Adrenal gland (tissue), 9 donors: ENCODE measurements at regions not wholly inside any gene's neighbourhood (a gene's known extent, or its start where the extent isn't known, plus 50 kb on each side); places are given as distances from the start of the nearest gene placed in this dataset.

Experiments
- DNase-seq, 7 donors: peaks; one replicate each; pipeline ENCODE4 v3.0.0-alpha.2; 2019 to 2020
- H3K27ac ChIP-seq, 5 donors: fragments of 200-600 bp; sonication (generic) in 4 of 5; 1 replicate in 3 of 5; 2 replicates in 2 of 5; pipeline versions ENCODE4 v1.5.1 to v1.8.0; 2016 to 2020; ENCODE audit warnings: mild to moderate bottlenecking in 1 of 5
- H3K27me3 ChIP-seq: fragments of 200-600 bp; 2 replicates; pipeline ENCODE4 v1.8.0; 2021
- H3K36me3 ChIP-seq, 2 donors: fragments of 200-600 bp; replicated peaks in 1 of 2; 1 replicate in 1 of 2; 2 replicates in 1 of 2; pipeline versions ENCODE4 v1.5.1 to v1.8.0; 2018 to 2022
- H3K4me1 ChIP-seq, 2 donors: fragments of 200-600 bp; replicated peaks in 1 of 2; 1 replicate in 1 of 2; 2 replicates in 1 of 2; pipeline versions ENCODE4 v1.5.1 to v1.8.0; 2018 to 2021
- H3K4me3 ChIP-seq, 4 donors: fragments of 200-600 bp; sonication (generic) in 3 of 4; one replicate each; pipeline ENCODE4 v1.5.1; 2016 to 2018
- H3K9me3 ChIP-seq, 3 donors: fragments of 200-600 bp; sonication (generic) in 1 of 3; replicated peaks in 1 of 3; 1 replicate in 2 of 3; 2 replicates in 1 of 3; pipeline versions ENCODE4 v1.5.1 to v1.8.0; 2016 to 2021
- POLR2A ChIP-seq, 2 donors: fragments of 450-650 bp; IDR thresholded peaks; one replicate each; pipeline ENCODE4 v1.6.1; 2017; ENCODE audit warnings: antibody characterized with exemption in 2 of 2, mild to moderate bottlenecking in 2 of 2, moderate library complexity in 1 of 2
- WGBS, 4 donors: extraction: QIAGEN DNeasy Blood & Tissue Kit in 2 of 4; methylation state at CpG; one replicate each; pipeline versions ENCODE4 v1.1.5 to v1.1.7; 2013 to 2017; 5-methylcytosine and 5-hydroxymethylcytosine counted together
- intact Hi-C, 2 donors: fragments of 100-400 bp; cut with DNase I; formaldehyde crosslinking; loops; one replicate each; pipeline versions ENCODE4 v1.14.1 to v1.15.0; 2022 to 2023
- TF ChIP-seq, protein P1 (sequence below), 6 experiments: fragments of 450-650 bp in 4 of 6; fragments of 200-600 bp in 2 of 6; sonication (generic) in 1 of 6; IDR thresholded peaks; 1 replicate in 5 of 6; 2 replicates in 1 of 6; pipeline versions ENCODE4 v1.5.1 to v1.8.0; 2016 to 2021; ENCODE audit warnings: antibody characterized with exemption in 6 of 6, mild to moderate bottlenecking in 2 of 6, moderate library complexity in 1 of 6
- donor health status: healthy with polysubstance abuse.
- donor health status: Bipolar disorder and iron deficiency.
- donor health status: DM: yes; HTN: yes; CAD: no.
- donor health status: DM: no; HTN: no; CAD: no.
- donor health status: DM: no; HTN: no; CAD: no.

DNA sequence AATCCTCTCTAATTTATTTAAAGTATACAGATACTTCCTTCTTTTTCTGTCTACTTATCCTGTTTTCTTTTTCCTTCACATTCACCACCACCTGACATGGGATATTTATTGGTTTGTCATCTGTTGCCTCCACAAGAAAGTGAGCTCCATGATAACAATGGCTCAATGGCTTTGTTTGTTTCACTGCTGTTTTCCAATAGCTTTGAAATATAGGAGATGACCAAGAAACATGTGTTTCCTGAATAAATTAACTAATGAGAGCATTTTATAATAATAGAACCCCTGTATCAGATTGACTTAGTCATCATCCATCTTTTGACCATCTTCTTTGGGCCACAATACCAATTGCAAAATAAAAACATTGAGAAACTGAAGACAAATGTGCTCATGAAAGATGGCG is 180.2 kb upstream of the GAS1 start:
- Histone ChIP-seq H3K27ac (no peak overlapping the region), H3K4me3 (no peak overlapping the region), H3K36me3 (no peaks in the 10 kb centered on the region), H3K27me3 (no peaks in the 10 kb centered on the region), H3K9me3 (no peaks in the 10 kb centered on the region), H3K4me1 (peaks cover 8 to 13% of the 10 kb centered on the region in 2 donors)
- intact Hi-C loops: no loop called here
- DNase-seq: no peak
- TF ChIP-seq, protein P1, sequence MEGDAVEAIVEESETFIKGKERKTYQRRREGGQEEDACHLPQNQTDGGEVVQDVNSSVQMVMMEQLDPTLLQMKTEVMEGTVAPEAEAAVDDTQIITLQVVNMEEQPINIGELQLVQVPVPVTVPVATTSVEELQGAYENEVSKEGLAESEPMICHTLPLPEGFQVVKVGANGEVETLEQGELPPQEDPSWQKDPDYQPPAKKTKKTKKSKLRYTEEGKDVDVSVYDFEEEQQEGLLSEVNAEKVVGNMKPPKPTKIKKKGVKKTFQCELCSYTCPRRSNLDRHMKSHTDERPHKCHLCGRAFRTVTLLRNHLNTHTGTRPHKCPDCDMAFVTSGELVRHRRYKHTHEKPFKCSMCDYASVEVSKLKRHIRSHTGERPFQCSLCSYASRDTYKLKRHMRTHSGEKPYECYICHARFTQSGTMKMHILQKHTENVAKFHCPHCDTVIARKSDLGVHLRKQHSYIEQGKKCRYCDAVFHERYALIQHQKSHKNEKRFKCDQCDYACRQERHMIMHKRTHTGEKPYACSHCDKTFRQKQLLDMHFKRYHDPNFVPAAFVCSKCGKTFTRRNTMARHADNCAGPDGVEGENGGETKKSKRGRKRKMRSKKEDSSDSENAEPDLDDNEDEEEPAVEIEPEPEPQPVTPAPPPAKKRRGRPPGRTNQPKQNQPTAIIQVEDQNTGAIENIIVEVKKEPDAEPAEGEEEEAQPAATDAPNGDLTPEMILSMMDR (IDR thresholded peaks at IDR 0.05): no peak
- no peak for TF ChIP-seq POLR2A (IDR thresholded peaks at IDR 0.05)
- WGBS, 4 donors: 81 to 96% (median 85%) methylated on average over 1 of the region's 1 CpG

DNA sequence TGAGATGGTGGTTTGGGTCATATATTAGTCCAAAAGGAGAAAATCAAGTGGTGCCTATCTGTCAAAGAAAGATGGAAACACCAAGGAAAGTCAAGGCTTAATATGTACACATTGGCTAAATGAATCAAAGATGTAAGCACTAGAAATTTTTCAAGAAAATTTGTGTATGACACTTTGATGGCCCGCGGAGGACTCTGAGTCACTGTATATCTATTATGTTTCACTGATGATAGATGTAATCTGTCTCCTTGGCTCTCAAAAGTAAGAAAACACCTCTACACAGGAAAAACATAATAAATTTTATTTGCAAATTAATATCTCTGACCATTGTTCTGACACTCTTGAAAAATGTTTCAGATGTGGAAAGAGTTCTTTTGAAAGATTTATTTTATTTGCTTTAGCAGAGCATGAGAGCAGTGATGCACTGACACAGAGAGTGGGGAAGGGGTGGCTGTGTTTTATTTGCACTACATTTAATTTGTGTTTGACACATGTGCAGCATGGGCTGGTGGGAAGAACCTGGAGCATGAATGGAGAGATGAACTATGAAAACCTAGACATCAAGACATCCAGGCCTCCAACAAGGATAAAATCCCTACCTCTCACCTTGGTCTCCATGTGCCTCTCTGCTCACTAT is 180.8 kb upstream of the GAS1 start:
- Histone ChIP-seq H3K4me3 (no peak overlapping the region), H3K27me3 (no peaks in the 10 kb centered on the region), H3K27ac (no peak overlapping the region), H3K9me3 (no peaks in the 10 kb centered on the region), H3K36me3 (no peaks in the 10 kb centered on the region), H3K4me1 (peaks cover 4 to 12% of the 10 kb centered on the region in 2 donors)
- intact Hi-C loops: no loop called here
- 37 to 45% (median 41%) methylated on average over 2 of the region's 2 CpGs for WGBS, 4 donors
- DNase-seq: no peak
- TF ChIP-seq, protein P1 (IDR thresholded peaks at IDR 0.05): no peak
- TF ChIP-seq POLR2A (IDR thresholded peaks at IDR 0.05): no peak

DNA sequence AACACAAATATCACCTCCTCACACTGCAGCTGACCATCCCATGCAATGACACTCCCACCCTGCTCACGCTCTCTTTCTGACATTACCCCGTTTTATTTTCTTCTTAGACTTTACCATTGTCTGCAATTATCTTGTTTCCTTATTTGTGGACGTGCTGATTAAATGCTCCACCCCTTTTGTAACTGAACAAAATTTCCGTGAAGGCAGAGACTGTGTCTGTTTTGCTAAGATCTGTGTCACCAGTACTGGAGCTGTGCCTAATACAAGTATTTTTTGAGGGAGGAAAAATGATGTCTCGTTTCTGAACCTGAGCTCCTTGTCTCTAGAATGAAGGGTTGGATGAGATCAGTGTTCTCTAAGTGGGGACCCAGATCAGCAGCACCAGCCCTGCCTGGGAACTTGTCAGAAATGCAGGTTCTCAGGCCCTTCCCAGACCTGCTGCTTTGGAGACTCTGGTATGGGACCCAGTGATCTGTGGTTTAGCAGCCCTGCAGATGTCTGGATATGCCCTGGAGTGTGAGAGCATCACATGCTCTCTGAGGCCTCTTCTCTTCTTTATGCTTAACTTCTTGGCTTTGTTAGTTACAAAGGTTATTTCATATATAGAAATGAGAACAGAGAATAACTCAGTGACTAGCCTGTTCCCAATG is 181.7 kb upstream of the GAS1 start:
- Histone ChIP-seq H3K27ac (no peak overlapping the region), H3K27me3 (no peaks in the 10 kb centered on the region), H3K4me1 (peaks cover 0 to 3% of the 10 kb centered on the region in 2 donors), H3K9me3 (no peaks in the 10 kb centered on the region), H3K4me3 (no peak overlapping the region), H3K36me3 (no peaks in the 10 kb centered on the region)
- TF ChIP-seq, protein P1 (IDR thresholded peaks at IDR 0.05): no peak
- no peak for TF ChIP-seq POLR2A (IDR thresholded peaks at IDR 0.05)
- intact Hi-C loops: no loop called here
- no peak for DNase-seq
- 57 to 71% (median 64%) methylated on average over 5 of the region's 5 CpGs for WGBS, 4 donors

DNA sequence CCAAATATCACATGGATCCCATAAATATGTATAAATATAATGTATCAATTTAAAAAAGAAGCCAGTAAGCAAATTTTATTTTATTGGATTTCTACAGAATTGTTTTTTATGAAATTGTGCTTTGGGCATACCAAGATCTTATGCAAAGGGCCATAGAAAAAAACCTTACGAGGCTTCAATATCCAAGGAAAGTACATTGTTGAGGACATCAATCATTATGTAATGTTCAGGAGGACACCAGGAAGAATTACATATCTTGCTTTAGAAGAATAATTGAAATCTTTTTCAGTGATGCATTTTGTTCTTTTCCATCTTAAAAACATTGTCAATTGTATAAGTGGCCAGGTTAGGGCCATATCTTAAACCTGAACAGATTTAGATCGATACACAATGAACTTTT is 187.8 kb upstream of the GAS1 start:
- TF ChIP-seq POLR2A (IDR thresholded peaks at IDR 0.05): no peak
- TF ChIP-seq, protein P1 (IDR thresholded peaks at IDR 0.05): no peak
- Histone ChIP-seq H3K27ac (no peak overlapping the region), H3K27me3 (no peaks in the 10 kb centered on the region), H3K9me3 (no peaks in the 10 kb centered on the region), H3K4me3 (no peak overlapping the region), H3K36me3 (no peaks in the 10 kb centered on the region), H3K4me1 (no peaks in the 10 kb centered on the region)
- no peak for DNase-seq
- 93 to 99% (median 97%) methylated on average over 2 of the region's 2 CpGs for WGBS, 4 donors
- intact Hi-C loops: loop anchor here in 1 of 2 donors (10.0 kb wide), 1 partner anchor 50 kb away; no protein-coding TSS in a partner anchor
